Uterus (tissue), 2 donors: ENCODE measurements at regions not wholly inside any gene's neighbourhood (a gene's known extent, or its start where the extent isn't known, plus 50 kb on each side); places are given as distances from the start of the nearest gene placed in this dataset.

Source experiments
- POLR2A ChIP-seq, 2 donors: fragments of 450-650 bp; IDR thresholded peaks; one replicate each; pipeline ENCODE4 v1.6.1; 2016; ENCODE audit warnings: antibody characterized with exemption in 2 of 2, mild to moderate bottlenecking in 1 of 2, moderate library complexity in 1 of 2
- TF ChIP-seq, protein P1 (sequence below), 4 experiments: fragments of 200-600 bp in 2 of 4; fragments of 450-650 bp in 2 of 4; sonication (generic) in 2 of 4; IDR thresholded peaks; one replicate each; pipeline ENCODE4 v1.5.1; 2016 to 2019; ENCODE audit warnings: antibody characterized with exemption in 4 of 4, mild to moderate bottlenecking in 2 of 4, moderate library complexity in 1 of 4

DNA sequence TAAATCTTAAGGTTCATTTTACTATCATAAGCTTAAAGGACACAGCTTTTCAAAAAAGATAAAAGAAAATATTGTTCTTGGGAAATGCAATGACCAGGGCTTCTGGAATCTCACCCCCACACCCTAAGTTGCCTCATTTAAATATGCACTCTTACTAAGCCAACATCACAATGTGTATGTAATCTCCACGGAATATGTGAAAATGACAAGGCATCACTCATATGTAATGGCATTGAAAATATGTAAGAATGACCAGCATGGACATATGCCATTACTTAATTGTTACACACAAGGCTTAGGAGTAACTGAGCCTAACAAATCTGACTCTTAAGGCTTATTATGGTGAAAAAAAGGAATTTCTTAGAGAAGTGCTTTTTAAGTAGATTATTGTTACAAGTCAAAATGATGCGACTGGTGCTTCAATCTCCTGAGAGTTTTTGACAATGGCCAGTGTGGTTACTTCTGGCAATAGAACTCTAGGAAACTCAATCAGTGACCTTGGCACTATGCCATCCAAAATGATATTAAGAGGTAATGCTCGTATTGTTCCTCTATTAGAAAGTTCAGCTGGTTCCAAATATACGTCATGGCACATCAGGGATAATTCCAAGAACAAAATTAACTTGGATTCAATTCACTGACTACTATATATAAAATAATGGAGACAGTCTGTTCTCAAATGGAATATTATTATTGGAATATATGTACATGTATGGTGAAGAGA, 290.0 kb upstream of the PLSCR5 start:
- TF ChIP-seq, protein P1, sequence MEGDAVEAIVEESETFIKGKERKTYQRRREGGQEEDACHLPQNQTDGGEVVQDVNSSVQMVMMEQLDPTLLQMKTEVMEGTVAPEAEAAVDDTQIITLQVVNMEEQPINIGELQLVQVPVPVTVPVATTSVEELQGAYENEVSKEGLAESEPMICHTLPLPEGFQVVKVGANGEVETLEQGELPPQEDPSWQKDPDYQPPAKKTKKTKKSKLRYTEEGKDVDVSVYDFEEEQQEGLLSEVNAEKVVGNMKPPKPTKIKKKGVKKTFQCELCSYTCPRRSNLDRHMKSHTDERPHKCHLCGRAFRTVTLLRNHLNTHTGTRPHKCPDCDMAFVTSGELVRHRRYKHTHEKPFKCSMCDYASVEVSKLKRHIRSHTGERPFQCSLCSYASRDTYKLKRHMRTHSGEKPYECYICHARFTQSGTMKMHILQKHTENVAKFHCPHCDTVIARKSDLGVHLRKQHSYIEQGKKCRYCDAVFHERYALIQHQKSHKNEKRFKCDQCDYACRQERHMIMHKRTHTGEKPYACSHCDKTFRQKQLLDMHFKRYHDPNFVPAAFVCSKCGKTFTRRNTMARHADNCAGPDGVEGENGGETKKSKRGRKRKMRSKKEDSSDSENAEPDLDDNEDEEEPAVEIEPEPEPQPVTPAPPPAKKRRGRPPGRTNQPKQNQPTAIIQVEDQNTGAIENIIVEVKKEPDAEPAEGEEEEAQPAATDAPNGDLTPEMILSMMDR (IDR thresholded peaks at IDR 0.05), result no peak
- TF ChIP-seq POLR2A (IDR thresholded peaks at IDR 0.05), result no peak
